ENCODE measurements at regions not wholly inside any gene's neighbourhood (a gene's known extent, or its start where the extent isn't known, plus 50 kb on each side); places are given as distances from the start of the nearest gene placed in this dataset.

- no peak for DNase-seq (ENCODE audit: low read depth)
Measured at GRCh38 chr7:22561895-22562593, 62.1 kb upstream of the STEAP1B start.

GRCh38 chr7:22561321-22561811, 61.4 kb upstream of the STEAP1B start:
- DNase-seq (ENCODE audit: low read depth) = no peak

- DNase-seq (ENCODE audit: low read depth) = peak; percentile 38
Measured at GRCh38 chr7:22559829-22560489, 60.0 kb upstream of the STEAP1B start.

GRCh38 chr7:22557167-22557566, 57.2 kb upstream of the STEAP1B start:
- no peak for DNase-seq (ENCODE audit: low read depth)

GRCh38 chr7:22555476-22555875, 55.5 kb upstream of the STEAP1B start:
- DNase-seq (ENCODE audit: low read depth) = no peak

GRCh38 chr7:22554184-22554583, 54.2 kb upstream of the STEAP1B start:
- DNase-seq (ENCODE audit: low read depth) = no peak

- DNase-seq (ENCODE audit: low read depth) = no peak
Measured at GRCh38 chr7:22551768-22552513, 52.0 kb upstream of the STEAP1B start.

- no peak for DNase-seq (ENCODE audit: low read depth)
Measured at GRCh38 chr7:22550514-22551030, 50.6 kb upstream of the STEAP1B start.

- DNase-seq (ENCODE audit: low read depth) = no peak
Measured at GRCh38 chr7:22549667-22550513, 49.9 kb upstream of the STEAP1B start.

Measured in stimulated activated CD4-positive, alpha-beta T cell treated with anti-CD3 and anti-CD28 coated beads, Interleukin-2, amount 100 ng/mL, for 4 hours (primary cell).